ENCODE measurements at regions not wholly inside any gene's neighbourhood (a gene's known extent, or its start where the extent isn't known, plus 50 kb on each side); places are given as distances from the start of the nearest gene placed in this dataset.
A peak's percentile ranks its signal among the peaks of the same experiment; 100 is the strongest.

DNA sequence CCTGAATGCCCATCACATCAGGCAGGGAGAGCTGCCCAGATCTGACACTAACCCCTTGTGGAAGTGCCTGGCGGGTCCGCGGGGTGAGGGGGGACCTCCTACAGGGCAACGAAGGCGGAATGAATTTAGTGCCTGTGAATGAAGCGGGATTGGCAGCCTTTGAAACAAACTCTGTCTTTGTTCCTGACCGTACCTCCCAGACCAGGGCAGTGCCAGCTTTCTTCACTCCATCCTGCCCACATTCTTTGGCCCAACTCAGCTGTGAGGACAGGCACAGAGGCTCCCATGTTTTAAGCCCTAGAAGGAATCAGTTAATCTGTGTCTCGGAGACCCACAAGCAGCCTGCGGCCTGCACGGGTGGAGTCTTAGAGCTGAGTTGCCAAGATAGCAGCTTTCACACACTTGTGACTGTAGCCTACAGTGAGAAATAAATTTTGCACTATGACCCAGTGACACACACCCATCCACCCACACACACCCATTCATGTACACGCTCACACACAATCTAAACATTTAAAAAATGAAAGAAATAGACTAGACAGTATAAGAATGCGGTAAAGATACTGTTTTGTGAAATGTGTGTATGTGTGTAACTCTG is 60.1 kb upstream of the USP24 start:
- no peaks in the 10 kb centered on the region for H3K9me3 ChIP-seq (ENCODE audit: control insufficient read depth, insufficient read depth, low read length)
- no peaks in the 10 kb centered on the region for H3K27me3 ChIP-seq (ENCODE audit: control insufficient read depth, insufficient read depth, low read length)
- peaks cover 5% of the 10 kb centered on the region for H3K4me1 ChIP-seq (ENCODE audit: control insufficient read depth, insufficient read depth, low read length)
- no peak overlapping the region for H3K27ac ChIP-seq (ENCODE audit: low read length)
- H3K27me3 Mint-ChIP-seq (ENCODE audit: low read depth in 2 of 2): no peaks in the 10 kb centered on the region
- peak overlapping the region; percentile 59 to 88 for H3K27ac Mint-ChIP-seq
- H3K36me3 ChIP-seq (ENCODE audit: control insufficient read depth, insufficient read depth, low read length): no peaks in the 10 kb centered on the region
- intact Hi-C loops (cut with micrococcal nuclease): loop anchor here (5.0 kb wide), 1 partner anchor 58 kb away; the partner anchor contains the start of gene USP24
- H3K4me3 ChIP-seq (ENCODE audit: low read length): no peak overlapping the region
- H3K4me1 Mint-ChIP-seq: peaks cover 45 to 52% of the 10 kb centered on the region in 2 donors
- DNase-seq (no peak), ATAC-seq (peak in 2 of 3 donors; percentile 43 to 48)
- H3K9me3 Mint-ChIP-seq: no peaks in the 10 kb centered on the region
- H3K4me3 Mint-ChIP-seq: peak overlapping the region; percentile 35
- no peaks in the 10 kb centered on the region for H3K36me3 Mint-ChIP-seq
- TF ChIP-seq, protein P1, sequence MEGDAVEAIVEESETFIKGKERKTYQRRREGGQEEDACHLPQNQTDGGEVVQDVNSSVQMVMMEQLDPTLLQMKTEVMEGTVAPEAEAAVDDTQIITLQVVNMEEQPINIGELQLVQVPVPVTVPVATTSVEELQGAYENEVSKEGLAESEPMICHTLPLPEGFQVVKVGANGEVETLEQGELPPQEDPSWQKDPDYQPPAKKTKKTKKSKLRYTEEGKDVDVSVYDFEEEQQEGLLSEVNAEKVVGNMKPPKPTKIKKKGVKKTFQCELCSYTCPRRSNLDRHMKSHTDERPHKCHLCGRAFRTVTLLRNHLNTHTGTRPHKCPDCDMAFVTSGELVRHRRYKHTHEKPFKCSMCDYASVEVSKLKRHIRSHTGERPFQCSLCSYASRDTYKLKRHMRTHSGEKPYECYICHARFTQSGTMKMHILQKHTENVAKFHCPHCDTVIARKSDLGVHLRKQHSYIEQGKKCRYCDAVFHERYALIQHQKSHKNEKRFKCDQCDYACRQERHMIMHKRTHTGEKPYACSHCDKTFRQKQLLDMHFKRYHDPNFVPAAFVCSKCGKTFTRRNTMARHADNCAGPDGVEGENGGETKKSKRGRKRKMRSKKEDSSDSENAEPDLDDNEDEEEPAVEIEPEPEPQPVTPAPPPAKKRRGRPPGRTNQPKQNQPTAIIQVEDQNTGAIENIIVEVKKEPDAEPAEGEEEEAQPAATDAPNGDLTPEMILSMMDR (IDR thresholded peaks at IDR 0.05): no peak
- WGBS (ENCODE audit: insufficient coverage): 77% methylated on average over 11 of the region's 12 CpGs

DNA sequence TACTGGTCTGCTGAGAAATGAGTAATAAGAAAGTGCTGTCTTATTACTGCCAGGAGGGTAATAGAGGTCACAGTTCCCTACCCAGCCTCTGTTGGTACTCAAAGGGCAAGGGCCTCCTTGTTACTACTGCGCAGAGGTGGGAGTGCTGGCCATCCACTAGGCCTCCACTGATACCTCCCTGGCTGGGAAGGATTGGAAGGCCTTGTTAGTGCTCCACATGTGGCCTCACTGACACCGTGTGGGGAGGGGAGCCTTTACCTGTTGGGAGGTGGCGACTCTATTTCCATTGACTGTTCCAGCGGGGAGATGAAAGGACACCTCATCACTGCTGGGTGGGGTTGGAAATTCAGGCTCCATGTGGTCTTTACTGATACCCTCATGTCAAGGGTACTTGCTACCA is 57.8 kb upstream of the USP24 start:
- peaks cover 6% of the 10 kb centered on the region for H3K36me3 Mint-ChIP-seq
- no peaks in the 10 kb centered on the region for H3K9me3 ChIP-seq (ENCODE audit: control insufficient read depth, insufficient read depth, low read length)
- H3K9me3 Mint-ChIP-seq: no peaks in the 10 kb centered on the region
- no peak overlapping the region for H3K4me3 Mint-ChIP-seq
- no peaks in the 10 kb centered on the region for H3K27me3 Mint-ChIP-seq (ENCODE audit: low read depth in 2 of 2)
- peaks cover 45 to 51% of the 10 kb centered on the region in 2 donors for H3K4me1 Mint-ChIP-seq
- peaks cover 5% of the 10 kb centered on the region for H3K4me1 ChIP-seq (ENCODE audit: control insufficient read depth, insufficient read depth, low read length)
- intact Hi-C loops (cut with micrococcal nuclease): no loop called here
- peak overlapping the region; percentile 9 to 78 for H3K27ac Mint-ChIP-seq
- no peak overlapping the region for H3K4me3 ChIP-seq (ENCODE audit: low read length)
- ATAC-seq (no peak), DNase-seq (no peak)
- TF ChIP-seq, protein P1 (IDR thresholded peaks at IDR 0.05): no peak
- H3K27me3 ChIP-seq (ENCODE audit: control insufficient read depth, insufficient read depth, low read length): no peaks in the 10 kb centered on the region
- H3K36me3 ChIP-seq (ENCODE audit: control insufficient read depth, insufficient read depth, low read length): no peaks in the 10 kb centered on the region
- no peak overlapping the region for H3K27ac ChIP-seq (ENCODE audit: low read length)
- 83% methylated on average over 4 of the region's 4 CpGs for WGBS (ENCODE audit: insufficient coverage)
